Psoas muscle (tissue), 7 donors: ENCODE measurements at regions not wholly inside any gene's neighbourhood (a gene's known extent, or its start where the extent isn't known, plus 50 kb on each side); places are given as distances from the start of the nearest gene placed in this dataset.
"Not testable (repeated sequence)": the region's sequence is repeated elsewhere in the genome, so short reads cannot be mapped to it uniquely, and the experiment has no call there.

Experiments used
- ATAC-seq, 4 donors: fragments of 200-7000 bp; cut with Tn5 transposase; one replicate each; pipeline ENCODE4 v1.9.1; 2020; ENCODE audit warnings: moderate library complexity in 3 of 4, mild to moderate bottlenecking in 2 of 4
- DNase-seq, 2 donors: peaks; one replicate each; pipeline ENCODE4 v3.0.0-alpha.2; 2020
- H3K27ac ChIP-seq: fragments of 200-600 bp; one replicate; pipeline ENCODE4 v1.8.0; 2022
- H3K27me3 ChIP-seq, 3 donors: fragments of 200-600 bp in 1 of 3; one replicate each; pipeline versions ENCODE4 v1.6.1 to v1.8.0; 2013 to 2022; ENCODE audit warnings: low read length in 2 of 3, mild to moderate bottlenecking in 2 of 3, moderate library complexity in 1 of 3; ENCODE audit not compliant: insufficient read depth in 3 of 3
- H3K36me3 ChIP-seq, 2 donors: fragments of 200-600 bp in 1 of 2; one replicate each; pipeline versions ENCODE4 v1.6.1 to v1.8.0; 2013 to 2022; ENCODE audit warnings: low read depth in 1 of 2, mild to moderate bottlenecking in 1 of 2, moderate library complexity in 1 of 2; ENCODE audit not compliant: insufficient read depth in 1 of 2
- H3K4me1 ChIP-seq: fragments of 200-600 bp; one replicate; pipeline ENCODE4 v1.8.0; 2022
- H3K4me3 ChIP-seq: fragments of 200-600 bp; one replicate; pipeline ENCODE4 v1.8.0; 2022; ENCODE audit warnings: mild to moderate bottlenecking
- H3K9me3 ChIP-seq: fragments of 200-600 bp; one replicate; pipeline ENCODE4 v1.8.0; 2022
- CTCF ChIP-seq: fragments of 200-600 bp; IDR thresholded peaks from one replicate; pipeline ENCODE4 v1.8.0; 2022; ENCODE audit warnings: antibody characterized with exemption
- WGBS, 3 donors: extraction: QIAGEN DNeasy Blood & Tissue Kit; methylation state at CpG; one replicate each; pipeline versions ENCODE4 v1.1.6 to v1.1.7; 2013; 5-methylcytosine and 5-hydroxymethylcytosine counted together
- intact Hi-C, 2 donors: fragments of 100-400 bp; cut with DNase I; formaldehyde crosslinking; loops; one replicate each; pipeline versions ENCODE4 v1.11.0 to v1.14.2; 2022
- donor health status: healthy with polysubstance abuse.
- donor health status: DM: no; HTN: no; CAD: no; lungs with moderate emphysema.
- donor health status: Bipolar disorder and iron deficiency.
- donor health status: healthy.
- donor health status: DM: yes; HTN: yes; CAD: no.
- donor health status: DM: no; HTN: no; CAD: no.
- donor health status: DM: yes; HTN: yes; CAD: no.

GRCh38 chr19:31537136-31537535, 187.9 kb upstream of the TSHZ3 start:
- no peaks in the 10 kb centered on the region for H3K36me3 ChIP-seq
- no peak for TF ChIP-seq CTCF
- intact Hi-C loops, result no loop called here
- no peaks in the 10 kb centered on the region for H3K27me3 ChIP-seq
- DNase-seq (no peak), ATAC-seq (no peak)
- no peaks in the 10 kb centered on the region for H3K9me3 ChIP-seq
- no peak overlapping the region for H3K27ac ChIP-seq
- no peak overlapping the region for H3K4me3 ChIP-seq
- WGBS, 3 donors, result 37 to 69% (median 40%) methylated on average over 3 of the region's 3 CpGs
- H3K4me1 ChIP-seq, result no peaks in the 10 kb centered on the region

GRCh38 chr19:31537902-31538301, 188.7 kb upstream of the TSHZ3 start:
- H3K9me3 ChIP-seq, ATAC-seq: not testable (repeated sequence)

GRCh38 chr19:31538879-31539278, 189.6 kb upstream of the TSHZ3 start:
- Histone ChIP-seq H3K27ac (no peak overlapping the region), H3K36me3 (no peaks in the 10 kb centered on the region), H3K4me3 (no peak overlapping the region), H3K27me3 (no peaks in the 10 kb centered on the region), H3K4me1 (no peaks in the 10 kb centered on the region), H3K9me3 (no peaks in the 10 kb centered on the region)
- TF ChIP-seq CTCF, result no peak
- intact Hi-C loops, result no loop called here
- no peak for DNase-seq
- no peak for ATAC-seq
- WGBS, 3 donors, result 65 to 70% (median 68%) methylated on average over 5 of the region's 5 CpGs

More at GRCh38 chr19:31537902-31538301, 188.7 kb upstream of the TSHZ3 start:
- DNase-seq, H3K36me3 ChIP-seq, H3K4me1 ChIP-seq, H3K27me3 ChIP-seq, H3K27ac ChIP-seq, H3K4me3 ChIP-seq, intact Hi-C loops: not testable (repeated sequence)
- WGBS, 3 donors, result 81 to 90% (median 83%) methylated on average over 5 of the region's 5 CpGs

- WGBS, 3 donors, result 86 to 87% (median 87%) methylated on average over 6 of the region's 6 CpGs
- Histone ChIP-seq H3K36me3 (no peaks in the 10 kb centered on the region), H3K4me3 (no peak overlapping the region), H3K4me1 (no peaks in the 10 kb centered on the region), H3K27ac (no peak overlapping the region), H3K9me3 (no peaks in the 10 kb centered on the region), H3K27me3 (no peaks in the 10 kb centered on the region)
- intact Hi-C loops, result no loop called here
- TF ChIP-seq CTCF, result no peak
- DNase-seq (no peak), ATAC-seq (no peak)
Observed at GRCh38 chr19:31539386-31539785, 190.2 kb upstream of the TSHZ3 start.

- Histone ChIP-seq H3K4me3 (no peak overlapping the region), H3K4me1 (no peaks in the 10 kb centered on the region), H3K27ac (no peak overlapping the region), H3K9me3 (no peaks in the 10 kb centered on the region), H3K27me3 (no peaks in the 10 kb centered on the region), H3K36me3 (no peaks in the 10 kb centered on the region)
- no peak for TF ChIP-seq CTCF
- intact Hi-C loops, result no loop called here
- no peak for DNase-seq
- no peak for ATAC-seq
- WGBS, 3 donors, result 47 to 70% (median 53%) methylated on average over 2 of the region's 2 CpGs
Observed at GRCh38 chr19:31541396-31541795, 192.2 kb upstream of the TSHZ3 start.
